ENCODE measurements at regions not wholly inside any gene's neighbourhood (a gene's known extent, or its start where the extent isn't known, plus 50 kb on each side); places are given as distances from the start of the nearest gene placed in this dataset.

DNA sequence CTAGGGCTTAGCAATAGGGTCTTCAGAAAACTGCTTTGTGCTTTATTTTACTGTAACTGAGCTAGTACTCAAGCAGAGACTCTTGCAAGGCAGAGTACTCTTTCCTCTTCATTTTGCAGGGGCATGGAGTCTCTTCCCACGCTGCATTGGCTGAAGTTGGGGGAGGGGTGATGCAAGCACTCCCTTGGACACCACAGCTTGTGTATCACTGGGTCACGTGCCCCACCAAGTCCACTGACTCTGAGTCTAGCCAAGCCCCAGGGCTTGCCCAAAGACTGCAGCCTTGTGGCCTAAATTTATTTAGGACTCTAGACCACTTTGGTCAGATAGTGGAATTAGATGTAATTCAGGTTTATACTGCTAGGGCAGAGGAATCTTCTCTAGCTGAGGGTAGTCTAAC is 1075.0 kb upstream of the ADGRB3 start:
- TF ChIP-seq EZH2 (IDR thresholded peaks at IDR 0.05; ENCODE audit: borderline replicate concordance) (no peak), CTCF (IDR thresholded peaks at IDR 0.05; ENCODE audit: poor library complexity) (no peak), EZH2phosphoT487 (IDR thresholded peaks at IDR 0.05; ENCODE audit: low read depth, severe bottlenecking, unreplicated experiment) (no peak)

All from hepatocyte (in vitro differentiated cells).